ENCODE measurements at regions not wholly inside any gene's neighbourhood (a gene's known extent, or its start where the extent isn't known, plus 50 kb on each side); places are given as distances from the start of the nearest gene placed in this dataset.

DNA sequence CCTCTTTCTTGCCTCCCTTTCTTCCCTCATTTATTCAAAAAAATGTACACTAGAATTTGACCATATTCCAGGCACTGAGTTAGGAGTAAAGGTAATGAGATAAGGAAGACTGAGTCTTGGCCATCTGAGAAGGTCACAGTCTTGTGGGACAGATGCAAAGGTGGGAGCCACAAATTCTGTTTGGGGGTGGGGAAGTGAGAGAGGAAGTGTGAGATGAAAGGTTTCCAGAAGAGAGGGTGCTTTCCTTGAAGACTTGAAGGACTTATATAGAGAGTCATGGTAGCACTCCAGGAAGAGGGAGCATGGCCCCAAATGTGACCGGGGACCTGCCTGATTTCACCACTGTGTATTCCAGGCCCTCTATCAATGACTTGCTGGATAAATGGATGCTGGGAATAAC is 320.6 kb downstream of the LPIN1 start:
- TF ChIP-seq JUND (IDR thresholded peaks at IDR 0.05; ENCODE audit: low read depth) = no peak
- in situ Hi-C loops (cut with HindIII; ENCODE audit: low pct_unique_long_range_greater_than_20kb, low sequenced_read_pairs) = no loop called here
- no peak for DNase-seq (ENCODE audit: low read depth in 1 of 2, low spot score in 1 of 2)

DNA sequence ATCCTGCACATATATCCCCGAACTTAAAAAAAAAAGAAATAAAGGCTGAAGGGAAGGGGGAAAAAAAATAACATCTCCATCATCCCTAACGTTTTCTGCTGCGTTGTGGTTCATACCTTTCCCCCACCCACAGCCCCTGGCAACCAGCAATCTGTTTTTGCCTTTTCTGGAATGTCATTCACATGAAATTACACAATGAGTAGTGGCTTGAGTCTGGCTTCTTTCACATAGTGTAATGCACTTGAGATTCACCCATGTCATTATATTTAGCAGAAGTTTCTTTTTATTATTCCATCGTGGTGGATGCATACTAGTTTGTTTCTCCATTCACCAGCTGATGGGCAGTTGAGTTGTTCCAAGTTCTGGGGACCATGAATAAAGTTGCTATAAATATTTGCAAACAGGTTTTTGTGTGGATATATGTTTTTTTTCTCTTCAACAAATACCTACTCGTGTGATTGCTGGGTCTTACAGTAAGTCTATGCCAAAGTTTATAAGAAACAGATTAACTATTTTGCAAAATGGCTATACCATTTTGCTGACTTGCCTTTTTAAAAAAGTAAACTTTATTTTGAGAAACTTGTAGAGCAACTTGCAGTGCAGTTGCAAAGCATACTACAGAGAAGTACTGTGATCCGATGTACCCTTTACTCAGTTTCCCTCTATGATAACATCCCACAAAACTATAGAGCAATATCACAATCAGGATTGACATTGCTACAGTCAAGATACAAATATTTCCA is 322.5 kb downstream of the LPIN1 start:
- DNase-seq (ENCODE audit: low read depth in 1 of 2, low spot score in 1 of 2) = no peak
- in situ Hi-C loops (cut with HindIII; ENCODE audit: low pct_unique_long_range_greater_than_20kb, low sequenced_read_pairs) = no loop called here
- no peak for TF ChIP-seq JUND (IDR thresholded peaks at IDR 0.05; ENCODE audit: low read depth)

GRCh38 chr2:12070153-12070552 is 323.7 kb downstream of the LPIN1 start:
- in situ Hi-C loops (cut with HindIII; ENCODE audit: low pct_unique_long_range_greater_than_20kb, low sequenced_read_pairs) = no loop called here
- no peak for TF ChIP-seq JUND (IDR thresholded peaks at IDR 0.05; ENCODE audit: low read depth)
- DNase-seq (ENCODE audit: low read depth in 1 of 2, low spot score in 1 of 2) = no peak

- in situ Hi-C loops (cut with HindIII; ENCODE audit: low pct_unique_long_range_greater_than_20kb, low sequenced_read_pairs) = no loop called here
- no peak for TF ChIP-seq JUND (IDR thresholded peaks at IDR 0.05; ENCODE audit: low read depth)
- DNase-seq (ENCODE audit: low read depth in 1 of 2, low spot score in 1 of 2) = no peak
Measured at GRCh38 chr2:12070581-12070980, 324.1 kb downstream of the LPIN1 start.

GRCh38 chr2:12071318-12071717 is 324.9 kb downstream of the LPIN1 start:
- TF ChIP-seq JUND (IDR thresholded peaks at IDR 0.05; ENCODE audit: low read depth) = no peak
- in situ Hi-C loops (cut with HindIII; ENCODE audit: low pct_unique_long_range_greater_than_20kb, low sequenced_read_pairs) = no loop called here
- no peak for DNase-seq (ENCODE audit: low read depth in 1 of 2, low spot score in 1 of 2)

DNA sequence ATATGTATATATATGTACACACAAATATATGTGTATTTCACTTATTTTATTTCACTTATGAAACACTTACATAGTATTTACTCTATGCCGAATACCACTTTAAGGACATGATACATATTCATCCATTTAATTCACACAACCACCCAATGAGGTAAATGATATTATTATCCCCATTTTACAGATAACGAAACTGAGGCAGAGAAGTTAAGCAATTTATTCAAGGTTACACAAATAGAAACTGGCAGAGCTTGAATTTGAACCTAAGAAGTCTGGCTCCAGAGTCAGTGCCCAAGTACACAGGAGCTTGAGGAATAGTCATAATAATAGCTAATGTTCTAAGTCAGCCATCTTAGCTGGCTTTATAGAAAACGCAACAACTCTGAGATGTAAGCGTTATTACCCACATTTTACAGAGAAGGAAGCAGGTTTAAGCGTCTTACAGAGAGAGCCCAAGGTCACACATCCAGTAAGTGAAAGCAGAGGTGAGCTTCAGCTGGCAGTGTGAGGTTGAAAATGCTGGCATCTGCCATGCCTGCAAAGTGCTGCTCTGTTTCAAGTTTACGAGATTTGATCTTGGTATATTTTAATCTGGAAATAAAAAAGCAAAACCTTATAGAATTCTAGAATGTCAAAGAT is 326.9 kb downstream of the LPIN1 start:
- in situ Hi-C loops (cut with HindIII; ENCODE audit: low pct_unique_long_range_greater_than_20kb, low sequenced_read_pairs) = no loop called here
- TF ChIP-seq JUND (IDR thresholded peaks at IDR 0.05; ENCODE audit: low read depth) = no peak
- DNase-seq (ENCODE audit: low read depth in 1 of 2, low spot score in 1 of 2) = no peak

DNA sequence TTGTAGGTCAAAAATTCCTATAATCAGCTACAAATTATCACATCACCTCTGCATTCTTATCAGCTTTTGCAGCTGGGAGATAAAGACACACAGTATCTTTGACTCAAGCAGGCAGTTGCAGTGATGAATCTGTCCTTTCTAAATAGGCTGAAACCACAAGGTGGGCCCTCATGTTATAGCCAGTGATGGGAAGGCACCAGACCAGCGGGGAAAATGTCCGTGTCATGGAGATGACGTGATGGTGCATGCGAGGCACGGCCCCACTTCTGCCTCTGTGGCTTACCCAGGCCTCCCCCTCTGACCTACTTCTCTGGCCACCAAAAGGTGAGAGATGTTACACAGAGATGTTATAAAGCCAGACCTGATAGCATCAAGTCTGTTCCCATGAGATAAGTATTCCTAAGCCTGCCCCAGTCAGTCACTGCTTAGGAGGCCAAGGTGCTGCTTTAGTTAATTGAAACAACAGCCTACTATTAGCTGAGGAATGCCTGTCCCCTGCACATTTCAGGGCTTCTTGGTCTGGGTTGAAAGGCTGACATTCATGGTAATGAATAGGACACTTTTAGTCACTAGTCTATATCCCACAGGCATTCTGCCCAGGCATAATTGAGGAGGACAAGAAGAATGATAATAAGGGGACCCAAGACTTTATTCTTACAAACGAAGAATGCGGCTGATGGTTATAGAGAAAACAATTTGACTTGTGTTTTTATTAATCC is 327.9 kb downstream of the LPIN1 start:
- no peak for DNase-seq (ENCODE audit: low read depth in 1 of 2, low spot score in 1 of 2)
- no peak for TF ChIP-seq JUND (IDR thresholded peaks at IDR 0.05; ENCODE audit: low read depth)
- in situ Hi-C loops (cut with HindIII; ENCODE audit: low pct_unique_long_range_greater_than_20kb, low sequenced_read_pairs) = no loop called here

- TF ChIP-seq JUND (IDR thresholded peaks at IDR 0.05; ENCODE audit: low read depth) = no peak
- in situ Hi-C loops (cut with HindIII; ENCODE audit: low pct_unique_long_range_greater_than_20kb, low sequenced_read_pairs) = no loop called here
Measured at GRCh38 chr2:12074845-12075217, 328.4 kb downstream of the LPIN1 start.

GRCh38 chr2:12075603-12076002 is 329.2 kb downstream of the LPIN1 start:
- TF ChIP-seq JUND (IDR thresholded peaks at IDR 0.05; ENCODE audit: low read depth) = no peak
- no peak for DNase-seq (ENCODE audit: low read depth in 1 of 2, low spot score in 1 of 2)
- in situ Hi-C loops (cut with HindIII; ENCODE audit: low pct_unique_long_range_greater_than_20kb, low sequenced_read_pairs) = no loop called here

More at GRCh38 chr2:12074845-12075217, 328.4 kb downstream of the LPIN1 start:
- no peak for DNase-seq (ENCODE audit: low read depth in 1 of 2, low spot score in 1 of 2)

GRCh38 chr2:12076810-12077209 is 330.4 kb downstream of the LPIN1 start:
- TF ChIP-seq JUND (IDR thresholded peaks at IDR 0.05; ENCODE audit: low read depth) = no peak
- in situ Hi-C loops (cut with HindIII; ENCODE audit: low pct_unique_long_range_greater_than_20kb, low sequenced_read_pairs) = no loop called here
- no peak for DNase-seq (ENCODE audit: low read depth in 1 of 2, low spot score in 1 of 2)

DNA sequence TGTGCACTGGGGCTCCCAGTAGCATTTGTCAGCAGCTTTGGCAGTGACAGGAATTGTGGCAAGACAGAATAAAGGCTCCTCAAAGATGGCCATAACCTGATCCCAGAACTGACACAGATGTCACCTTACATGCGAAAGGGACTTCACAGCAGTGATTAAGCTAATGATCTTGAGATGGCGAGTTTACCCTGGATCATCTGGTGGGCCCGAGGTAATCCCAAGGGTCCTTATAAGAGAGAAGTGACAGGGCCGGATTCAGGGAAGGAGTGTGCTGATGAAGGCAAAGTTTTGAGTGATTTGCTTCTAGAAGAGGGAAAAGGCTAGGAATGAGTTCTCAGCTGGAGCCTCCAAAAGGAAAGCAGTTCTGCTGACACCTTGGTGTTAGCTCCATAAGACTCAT is 333.9 kb downstream of the LPIN1 start:
- no peak for DNase-seq (ENCODE audit: low read depth in 1 of 2, low spot score in 1 of 2)
- no peak for TF ChIP-seq JUND (IDR thresholded peaks at IDR 0.05; ENCODE audit: low read depth)
- in situ Hi-C loops (cut with HindIII; ENCODE audit: low pct_unique_long_range_greater_than_20kb, low sequenced_read_pairs) = no loop called here

GRCh38 chr2:12081481-12082210 is 335.2 kb downstream of the LPIN1 start:
- no peak for DNase-seq (ENCODE audit: low read depth in 1 of 2, low spot score in 1 of 2)
- in situ Hi-C loops (cut with HindIII; ENCODE audit: low pct_unique_long_range_greater_than_20kb, low sequenced_read_pairs) = no loop called here
- no peak for TF ChIP-seq JUND (IDR thresholded peaks at IDR 0.05; ENCODE audit: low read depth)
